Panc1 (cell line): ENCODE measurements at regions not wholly inside any gene's neighbourhood (a gene's known extent, or its start where the extent isn't known, plus 50 kb on each side); places are given as distances from the start of the nearest gene placed in this dataset.

Source experiments
- POLR2AphosphoS5 ChIP-seq: IDR thresholded peaks from 2 replicates; pipeline ENCODE4 v1.6.1; 2012; ENCODE audit warnings: mild to moderate bottlenecking, low read depth, low read length, moderate library complexity
- SIN3A ChIP-seq: IDR thresholded peaks from 2 replicates; pipeline ENCODE4 v1.6.1; 2012; ENCODE audit warnings: low read depth, mild to moderate bottlenecking, low read length, moderate library complexity, borderline replicate concordance; ENCODE audit not compliant: insufficient read depth
- TCF7L2 ChIP-seq: IDR thresholded peaks from 2 replicates; pipeline ENCODE4 v1.6.1; 2011; ENCODE audit warnings: mild to moderate bottlenecking, low read depth, low read length, inconsistent platforms
- TF ChIP-seq, protein P1 (sequence below): fragments of 450-650 bp; IDR thresholded peaks from 2 replicates; pipeline ENCODE4 v1.5.1; 2017; ENCODE audit warnings: mild to moderate bottlenecking
- TF ChIP-seq, protein P2 (sequence below), 2 experiments: IDR thresholded peaks; 2 replicates each; pipeline ENCODE4 v1.6.1; 2011 to 2012; ENCODE audit warnings: low read depth in 2 of 2, control low read depth in 1 of 2, low read length in 1 of 2, mild to moderate bottlenecking in 1 of 2, moderate library complexity in 1 of 2; ENCODE audit not compliant: insufficient read depth in 1 of 2

DNA sequence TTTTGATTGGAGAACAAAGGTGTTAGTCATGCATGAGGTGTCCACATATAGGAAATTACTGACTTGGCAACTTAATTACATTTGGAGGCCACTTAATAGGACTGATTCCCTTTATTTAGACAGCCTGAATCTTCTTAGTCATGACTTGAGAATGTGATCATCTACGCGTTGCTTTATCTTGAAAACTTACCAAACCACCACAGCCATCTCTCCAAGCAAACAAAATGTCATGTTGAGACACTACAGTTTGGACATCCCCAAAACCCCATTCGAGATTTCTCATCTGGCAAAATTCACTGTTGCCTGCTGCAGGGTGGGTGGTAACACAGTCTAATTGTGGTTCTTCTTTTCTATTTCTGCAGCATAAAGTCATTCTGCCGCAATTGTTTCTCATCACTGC, 176.5 kb upstream of the CDH5 start:
- TF ChIP-seq, protein P1, sequence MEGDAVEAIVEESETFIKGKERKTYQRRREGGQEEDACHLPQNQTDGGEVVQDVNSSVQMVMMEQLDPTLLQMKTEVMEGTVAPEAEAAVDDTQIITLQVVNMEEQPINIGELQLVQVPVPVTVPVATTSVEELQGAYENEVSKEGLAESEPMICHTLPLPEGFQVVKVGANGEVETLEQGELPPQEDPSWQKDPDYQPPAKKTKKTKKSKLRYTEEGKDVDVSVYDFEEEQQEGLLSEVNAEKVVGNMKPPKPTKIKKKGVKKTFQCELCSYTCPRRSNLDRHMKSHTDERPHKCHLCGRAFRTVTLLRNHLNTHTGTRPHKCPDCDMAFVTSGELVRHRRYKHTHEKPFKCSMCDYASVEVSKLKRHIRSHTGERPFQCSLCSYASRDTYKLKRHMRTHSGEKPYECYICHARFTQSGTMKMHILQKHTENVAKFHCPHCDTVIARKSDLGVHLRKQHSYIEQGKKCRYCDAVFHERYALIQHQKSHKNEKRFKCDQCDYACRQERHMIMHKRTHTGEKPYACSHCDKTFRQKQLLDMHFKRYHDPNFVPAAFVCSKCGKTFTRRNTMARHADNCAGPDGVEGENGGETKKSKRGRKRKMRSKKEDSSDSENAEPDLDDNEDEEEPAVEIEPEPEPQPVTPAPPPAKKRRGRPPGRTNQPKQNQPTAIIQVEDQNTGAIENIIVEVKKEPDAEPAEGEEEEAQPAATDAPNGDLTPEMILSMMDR, result no peak
- TF ChIP-seq, protein P2, sequence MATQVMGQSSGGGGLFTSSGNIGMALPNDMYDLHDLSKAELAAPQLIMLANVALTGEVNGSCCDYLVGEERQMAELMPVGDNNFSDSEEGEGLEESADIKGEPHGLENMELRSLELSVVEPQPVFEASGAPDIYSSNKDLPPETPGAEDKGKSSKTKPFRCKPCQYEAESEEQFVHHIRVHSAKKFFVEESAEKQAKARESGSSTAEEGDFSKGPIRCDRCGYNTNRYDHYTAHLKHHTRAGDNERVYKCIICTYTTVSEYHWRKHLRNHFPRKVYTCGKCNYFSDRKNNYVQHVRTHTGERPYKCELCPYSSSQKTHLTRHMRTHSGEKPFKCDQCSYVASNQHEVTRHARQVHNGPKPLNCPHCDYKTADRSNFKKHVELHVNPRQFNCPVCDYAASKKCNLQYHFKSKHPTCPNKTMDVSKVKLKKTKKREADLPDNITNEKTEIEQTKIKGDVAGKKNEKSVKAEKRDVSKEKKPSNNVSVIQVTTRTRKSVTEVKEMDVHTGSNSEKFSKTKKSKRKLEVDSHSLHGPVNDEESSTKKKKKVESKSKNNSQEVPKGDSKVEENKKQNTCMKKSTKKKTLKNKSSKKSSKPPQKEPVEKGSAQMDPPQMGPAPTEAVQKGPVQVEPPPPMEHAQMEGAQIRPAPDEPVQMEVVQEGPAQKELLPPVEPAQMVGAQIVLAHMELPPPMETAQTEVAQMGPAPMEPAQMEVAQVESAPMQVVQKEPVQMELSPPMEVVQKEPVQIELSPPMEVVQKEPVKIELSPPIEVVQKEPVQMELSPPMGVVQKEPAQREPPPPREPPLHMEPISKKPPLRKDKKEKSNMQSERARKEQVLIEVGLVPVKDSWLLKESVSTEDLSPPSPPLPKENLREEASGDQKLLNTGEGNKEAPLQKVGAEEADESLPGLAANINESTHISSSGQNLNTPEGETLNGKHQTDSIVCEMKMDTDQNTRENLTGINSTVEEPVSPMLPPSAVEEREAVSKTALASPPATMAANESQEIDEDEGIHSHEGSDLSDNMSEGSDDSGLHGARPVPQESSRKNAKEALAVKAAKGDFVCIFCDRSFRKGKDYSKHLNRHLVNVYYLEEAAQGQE (IDR thresholded peaks at IDR 0.05; ENCODE audit: insufficient read depth in 1 of 2, low read depth in 2 of 2, low read length in 1 of 2), result no peak
- TF ChIP-seq SIN3A, result no peak
- no peak for TF ChIP-seq POLR2AphosphoS5
- no peak for TF ChIP-seq TCF7L2
